HG03432 (cell line): ENCODE measurements at regions not wholly inside any gene's neighbourhood (a gene's known extent, or its start where the extent isn't known, plus 50 kb on each side); places are given as distances from the start of the nearest gene placed in this dataset.
"Not testable (repeated sequence)": the region's sequence is repeated elsewhere in the genome, so short reads cannot be mapped to it uniquely, and the experiment has no call there.

Source experiments
- ATAC-seq: cut with Tn5 transposase; IDR thresholded peaks from one replicate; pipeline ENCODE4 v1.9.1; 2021; ENCODE audit warnings: mild to moderate bottlenecking, moderate library complexity; ENCODE audit not compliant: unreplicated experiment

- ATAC-seq: not testable (repeated sequence)
These were observed 59.3 kb downstream of the NUTM2D start for GRCh38 chr10:87416892-87417291.

- not testable (repeated sequence) for ATAC-seq
These were observed 65.1 kb downstream of the NUTM2D start for GRCh38 chr10:87422641-87423040.

GRCh38 chr10:87424697-87425373, 67.3 kb downstream of the NUTM2D start:
- ATAC-seq: not testable (repeated sequence)

- ATAC-seq: not testable (repeated sequence)
These were observed 70.9 kb upstream of the MINPP1 start for GRCh38 chr10:87433836-87434235.

GRCh38 chr10:87435295-87435826, 69.3 kb upstream of the MINPP1 start:
- not testable (repeated sequence) for ATAC-seq

- peak; percentile 94 for ATAC-seq
These were observed 68.6 kb upstream of the MINPP1 start for GRCh38 chr10:87436104-87436503.

- ATAC-seq: not testable (repeated sequence)
These were observed 67.2 kb upstream of the MINPP1 start for GRCh38 chr10:87437450-87437849.
